ENCODE measurements at regions not wholly inside any gene's neighbourhood (a gene's known extent, or its start where the extent isn't known, plus 50 kb on each side); places are given as distances from the start of the nearest gene placed in this dataset.

- H3K4me3 ChIP-seq (ENCODE audit: low read length), result no peak overlapping the region
- H3K9ac ChIP-seq (ENCODE audit: low read length), result no peak overlapping the region
- no peaks in the 10 kb centered on the region for H3K36me3 ChIP-seq (ENCODE audit: insufficient read depth, low read length)
- no peaks in the 10 kb centered on the region for H4K20me1 ChIP-seq (ENCODE audit: insufficient read depth)
- H3F3A ChIP-seq (ENCODE audit: insufficient read depth, low read length, poor library complexity, severe bottlenecking), result no peaks in the 10 kb centered on the region
- no peak overlapping the region for H3K27ac ChIP-seq (ENCODE audit: low read length)
- no peaks in the 10 kb centered on the region for H3K27me3 ChIP-seq (ENCODE audit: insufficient read depth, low read depth, low read length)
- no peaks in the 10 kb centered on the region for H3K9me3 ChIP-seq (ENCODE audit: low read length)
- TF ChIP-seq EZH2 (IDR thresholded peaks at IDR 0.05; ENCODE audit: borderline replicate concordance, insufficient read depth, low read length, poor library complexity, severe bottlenecking) (no peak), TAF1 (IDR thresholded peaks at IDR 0.05; ENCODE audit: low read depth) (no peak)
- H3K9me2 ChIP-seq (ENCODE audit: insufficient read depth, low read length), result no peaks in the 10 kb centered on the region
- H3K4me2 ChIP-seq (ENCODE audit: low read length), result no peak overlapping the region
- H2AFZ ChIP-seq (ENCODE audit: low read depth, low read length), result no peak overlapping the region
- no peaks in the 10 kb centered on the region for H3K79me2 ChIP-seq (replicated peaks; ENCODE audit: insufficient read depth, low read length)
Observed at GRCh38 chr7:86431761-86432160, 211.9 kb upstream of the GRM3 start.

DNA sequence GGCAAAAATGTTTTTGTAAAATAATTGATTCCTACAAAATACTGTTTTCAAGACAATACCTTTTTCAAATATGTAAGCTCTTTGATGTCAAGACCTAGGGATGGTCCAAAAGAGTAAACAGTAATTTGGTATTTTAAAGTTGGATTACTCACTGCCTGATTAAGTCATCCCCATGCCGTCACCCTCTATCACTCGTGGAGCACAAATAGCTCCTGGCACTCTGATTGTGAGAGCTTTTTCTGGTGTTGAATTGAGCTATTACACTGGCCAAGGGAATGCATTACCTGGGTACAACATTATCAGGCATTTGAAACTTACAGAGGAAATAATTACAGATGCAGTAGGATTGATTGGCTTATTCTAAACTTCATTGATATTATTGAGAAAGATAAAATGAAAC lies 231.9 kb upstream of the GRM3 start:
- H3K9ac ChIP-seq (ENCODE audit: low read length), result no peak overlapping the region
- H3K36me3 ChIP-seq (ENCODE audit: insufficient read depth, low read length), result no peaks in the 10 kb centered on the region
- no peak for TF ChIP-seq TAF1 (IDR thresholded peaks at IDR 0.05; ENCODE audit: low read depth)
- TF ChIP-seq EZH2 (IDR thresholded peaks at IDR 0.05; ENCODE audit: borderline replicate concordance, insufficient read depth, low read length, poor library complexity, severe bottlenecking), result no peak
- no peak for TF ChIP-seq MXI1 (conservative IDR thresholded peaks at IDR 0.05; ENCODE audit: poor library complexity, severe bottlenecking)
- no peak for TF ChIP-seq CTCF (IDR thresholded peaks at IDR 0.05; ENCODE audit: poor library complexity, severe bottlenecking)
- TF ChIP-seq POLR2AphosphoS5 (IDR thresholded peaks at IDR 0.05), result no peak
- TF ChIP-seq, protein P1, sequence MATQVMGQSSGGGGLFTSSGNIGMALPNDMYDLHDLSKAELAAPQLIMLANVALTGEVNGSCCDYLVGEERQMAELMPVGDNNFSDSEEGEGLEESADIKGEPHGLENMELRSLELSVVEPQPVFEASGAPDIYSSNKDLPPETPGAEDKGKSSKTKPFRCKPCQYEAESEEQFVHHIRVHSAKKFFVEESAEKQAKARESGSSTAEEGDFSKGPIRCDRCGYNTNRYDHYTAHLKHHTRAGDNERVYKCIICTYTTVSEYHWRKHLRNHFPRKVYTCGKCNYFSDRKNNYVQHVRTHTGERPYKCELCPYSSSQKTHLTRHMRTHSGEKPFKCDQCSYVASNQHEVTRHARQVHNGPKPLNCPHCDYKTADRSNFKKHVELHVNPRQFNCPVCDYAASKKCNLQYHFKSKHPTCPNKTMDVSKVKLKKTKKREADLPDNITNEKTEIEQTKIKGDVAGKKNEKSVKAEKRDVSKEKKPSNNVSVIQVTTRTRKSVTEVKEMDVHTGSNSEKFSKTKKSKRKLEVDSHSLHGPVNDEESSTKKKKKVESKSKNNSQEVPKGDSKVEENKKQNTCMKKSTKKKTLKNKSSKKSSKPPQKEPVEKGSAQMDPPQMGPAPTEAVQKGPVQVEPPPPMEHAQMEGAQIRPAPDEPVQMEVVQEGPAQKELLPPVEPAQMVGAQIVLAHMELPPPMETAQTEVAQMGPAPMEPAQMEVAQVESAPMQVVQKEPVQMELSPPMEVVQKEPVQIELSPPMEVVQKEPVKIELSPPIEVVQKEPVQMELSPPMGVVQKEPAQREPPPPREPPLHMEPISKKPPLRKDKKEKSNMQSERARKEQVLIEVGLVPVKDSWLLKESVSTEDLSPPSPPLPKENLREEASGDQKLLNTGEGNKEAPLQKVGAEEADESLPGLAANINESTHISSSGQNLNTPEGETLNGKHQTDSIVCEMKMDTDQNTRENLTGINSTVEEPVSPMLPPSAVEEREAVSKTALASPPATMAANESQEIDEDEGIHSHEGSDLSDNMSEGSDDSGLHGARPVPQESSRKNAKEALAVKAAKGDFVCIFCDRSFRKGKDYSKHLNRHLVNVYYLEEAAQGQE (IDR thresholded peaks at IDR 0.05; ENCODE audit: borderline replicate concordance), result no peak
- no peak for TF ChIP-seq RAD21 (conservative IDR thresholded peaks at IDR 0.05)
- TF ChIP-seq SMC3 (conservative IDR thresholded peaks at IDR 0.05; ENCODE audit: poor library complexity), result no peak
- TF ChIP-seq EP300 (conservative IDR thresholded peaks at IDR 0.05; ENCODE audit: poor library complexity, severe bottlenecking), result no peak
- no peaks in the 10 kb centered on the region for H3F3A ChIP-seq (ENCODE audit: insufficient read depth, low read length, poor library complexity, severe bottlenecking)
- H3K4me2 ChIP-seq (ENCODE audit: low read length), result no peak overlapping the region
- H3K9me3 ChIP-seq (ENCODE audit: low read length), result no peaks in the 10 kb centered on the region
- no peaks in the 10 kb centered on the region for H4K20me1 ChIP-seq (ENCODE audit: insufficient read depth)
- no peaks in the 10 kb centered on the region for H3K27me3 ChIP-seq (ENCODE audit: insufficient read depth, low read depth, low read length)
- no peak overlapping the region for H2AFZ ChIP-seq (ENCODE audit: low read depth, low read length)
- H3K4me3 ChIP-seq (ENCODE audit: low read length), result no peak overlapping the region
- H3K27ac ChIP-seq (ENCODE audit: low read length), result no peak overlapping the region
- H3K79me2 ChIP-seq (replicated peaks; ENCODE audit: insufficient read depth, low read length), result no peaks in the 10 kb centered on the region
- H3K9me2 ChIP-seq (ENCODE audit: insufficient read depth, low read length), result no peaks in the 10 kb centered on the region

DNA sequence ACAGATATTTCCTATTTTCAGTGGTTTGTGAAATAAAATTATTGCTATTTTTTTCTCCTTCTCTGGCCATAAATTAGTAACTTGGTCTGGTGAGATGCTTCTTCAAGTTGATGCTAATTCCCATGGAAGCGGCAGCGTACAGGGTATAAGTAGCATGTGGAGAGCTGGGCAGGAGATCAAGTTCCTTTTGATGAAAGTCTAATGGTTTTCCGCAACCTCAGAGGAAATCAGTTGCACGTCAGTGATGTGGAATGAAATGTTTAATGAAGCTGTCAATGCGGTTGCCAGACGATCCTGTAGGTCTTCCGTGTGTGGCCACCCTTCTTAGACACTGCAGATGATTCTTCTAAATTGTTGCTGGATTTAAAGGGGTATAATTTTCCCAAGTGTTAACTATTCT lies 236.4 kb upstream of the GRM3 start:
- Histone ChIP-seq H3K4me3 (ENCODE audit: low read length) (no peak overlapping the region), H3K27me3 (ENCODE audit: insufficient read depth, low read depth, low read length) (no peaks in the 10 kb centered on the region), H3K36me3 (ENCODE audit: insufficient read depth, low read length) (no peaks in the 10 kb centered on the region), H3K9me3 (ENCODE audit: low read length) (no peaks in the 10 kb centered on the region), H3K4me2 (ENCODE audit: low read length) (no peak overlapping the region), H4K20me1 (ENCODE audit: insufficient read depth) (no peaks in the 10 kb centered on the region), H3K9ac (ENCODE audit: low read length) (no peak overlapping the region), H3K27ac (ENCODE audit: low read length) (no peak overlapping the region), H3K79me2 (replicated peaks; ENCODE audit: insufficient read depth, low read length) (no peaks in the 10 kb centered on the region), H3F3A (ENCODE audit: insufficient read depth, low read length, poor library complexity, severe bottlenecking) (no peaks in the 10 kb centered on the region), H3K9me2 (ENCODE audit: insufficient read depth, low read length) (no peaks in the 10 kb centered on the region), H2AFZ (ENCODE audit: low read depth, low read length) (no peak overlapping the region)
- no peak for TF ChIP-seq MXI1 (conservative IDR thresholded peaks at IDR 0.05; ENCODE audit: poor library complexity, severe bottlenecking)
- TF ChIP-seq CTCF (IDR thresholded peaks at IDR 0.05; ENCODE audit: poor library complexity, severe bottlenecking), result no peak
- TF ChIP-seq POLR2AphosphoS5 (IDR thresholded peaks at IDR 0.05), result peak; percentile 44
